ENCODE measurements at regions not wholly inside any gene's neighbourhood (a gene's known extent, or its start where the extent isn't known, plus 50 kb on each side); places are given as distances from the start of the nearest gene placed in this dataset.

DNA sequence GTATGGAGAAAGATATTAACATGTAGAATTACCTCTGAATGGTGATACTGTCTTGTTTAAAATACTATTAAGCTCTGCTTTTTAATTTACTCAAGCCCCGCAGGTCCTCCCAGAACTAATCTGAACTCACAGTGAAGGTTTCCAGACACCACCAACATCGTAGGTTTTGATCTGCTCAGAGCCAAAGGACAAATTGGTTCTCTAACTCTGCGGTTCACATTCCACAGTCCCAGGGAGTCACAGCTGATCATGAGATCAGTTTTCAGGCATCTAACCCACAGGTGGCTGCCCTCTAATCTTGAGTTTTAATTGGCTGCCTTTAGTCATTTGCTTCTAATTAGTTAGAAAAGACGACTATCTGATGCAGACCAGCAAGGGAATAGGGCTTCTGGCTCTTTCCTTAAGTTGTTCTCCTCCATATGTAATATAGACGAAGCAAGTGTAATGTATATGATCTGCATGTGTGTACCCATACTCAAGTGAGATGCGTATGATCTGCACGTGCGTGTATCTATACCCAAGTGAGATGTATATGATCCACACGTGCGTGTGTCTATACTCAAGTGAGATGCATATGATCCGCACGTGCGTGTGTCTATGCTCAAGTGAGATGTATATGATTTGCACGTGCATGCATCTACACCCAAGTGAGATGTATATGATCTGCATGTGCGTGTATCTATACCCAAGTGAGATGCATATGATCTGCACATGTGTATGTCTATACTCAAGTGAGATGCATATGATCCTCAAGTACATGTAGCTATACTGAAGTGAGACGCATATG is 331.5 kb upstream of the NPVF start:
- DNase-seq = no peak

DNA sequence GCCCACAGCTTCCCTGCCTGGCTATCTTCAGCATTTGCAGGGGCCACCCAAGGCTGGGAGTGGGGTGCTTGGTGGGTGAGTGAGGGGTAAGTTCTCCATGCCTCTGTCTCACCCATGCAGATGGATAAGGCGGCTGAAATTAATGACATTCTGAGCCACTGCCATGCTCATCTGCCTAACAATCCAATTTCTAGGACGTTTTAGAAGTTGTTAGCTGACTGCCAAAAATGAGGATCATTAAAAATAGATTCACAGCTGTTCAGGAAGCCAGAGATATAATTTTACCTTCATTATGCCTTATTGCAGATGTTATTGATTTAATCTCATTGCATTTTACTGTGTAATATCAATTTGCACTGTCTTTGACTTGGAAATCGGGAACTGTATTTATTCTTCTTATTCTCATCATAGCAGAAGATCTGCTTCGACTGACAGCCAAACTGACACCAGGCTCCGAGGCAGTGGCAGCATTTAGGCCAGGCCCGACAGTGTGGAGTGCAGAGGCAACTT is 334.4 kb upstream of the NPVF start:
- no peak for DNase-seq

GRCh38 chr7:25565002-25565401 is 336.7 kb upstream of the NPVF start:
- DNase-seq = no peak

- DNase-seq = peak; percentile 43
These were observed 337.7 kb upstream of the NPVF start for GRCh38 chr7:25565949-25566348.

DNA sequence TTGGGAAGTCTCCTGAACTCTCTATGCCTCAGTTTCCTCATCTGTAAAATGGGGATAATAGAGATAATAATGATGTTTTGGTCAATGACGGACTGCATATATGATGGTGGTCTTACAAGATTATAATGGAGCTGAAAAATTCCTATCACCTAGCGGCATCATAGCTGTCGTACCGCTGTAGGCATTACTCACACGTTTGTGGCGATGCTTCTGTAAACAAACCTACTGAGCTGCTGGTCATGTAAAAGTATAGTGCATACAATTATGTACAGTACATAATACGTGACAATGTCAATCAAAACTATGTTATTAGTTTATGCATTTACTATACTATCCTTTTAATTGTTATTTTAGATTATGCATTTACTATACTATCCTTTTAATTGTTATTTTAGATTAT is 339.1 kb upstream of the NPVF start:
- no peak for DNase-seq

- DNase-seq = no peak
These were observed 341.5 kb upstream of the NPVF start for GRCh38 chr7:25569765-25570164.

GRCh38 chr7:25572423-25572822 is 344.1 kb upstream of the NPVF start:
- no peak for DNase-seq

DNA sequence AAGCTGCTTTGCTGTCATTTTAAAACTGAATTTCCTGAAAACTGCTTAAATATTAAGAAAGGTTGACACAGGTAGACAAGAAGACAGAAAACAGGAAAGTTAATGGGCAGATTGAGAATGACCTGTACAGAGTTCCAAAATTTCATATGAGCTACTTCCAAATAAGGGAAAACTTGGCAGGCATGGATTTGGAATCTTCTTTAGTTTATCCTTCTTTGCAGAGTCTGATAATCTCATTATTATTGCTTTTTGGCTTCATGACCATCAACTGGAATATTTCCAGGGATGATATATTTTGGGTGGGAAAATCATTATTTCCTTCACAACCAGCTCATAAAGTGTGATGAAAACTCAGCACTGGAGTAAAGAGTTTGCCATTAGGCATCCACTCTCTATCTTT is 346.5 kb upstream of the NPVF start:
- no peak for DNase-seq

DNA sequence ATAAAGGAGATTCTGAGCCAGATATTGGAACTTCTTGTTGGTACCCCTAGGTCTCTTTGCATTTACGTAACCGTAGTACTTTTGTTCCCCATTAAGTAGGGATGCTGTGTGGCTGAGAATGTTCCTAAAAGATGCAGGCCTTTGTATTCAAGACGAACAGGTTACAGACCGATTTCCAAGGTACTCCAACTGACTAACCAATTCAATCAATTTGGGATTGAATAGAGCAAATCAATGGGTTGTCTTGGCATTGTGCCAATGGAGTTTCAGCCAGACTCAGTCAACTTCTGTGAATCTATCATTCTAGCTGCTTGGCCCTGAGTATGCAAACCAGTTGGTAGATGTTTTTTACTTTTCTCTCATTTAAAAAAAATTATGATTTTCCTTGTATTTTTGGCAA is 347.3 kb upstream of the NPVF start:
- DNase-seq = no peak

- DNase-seq = no peak
These were observed 350.9 kb upstream of the NPVF start for GRCh38 chr7:25578991-25579777.

DNA sequence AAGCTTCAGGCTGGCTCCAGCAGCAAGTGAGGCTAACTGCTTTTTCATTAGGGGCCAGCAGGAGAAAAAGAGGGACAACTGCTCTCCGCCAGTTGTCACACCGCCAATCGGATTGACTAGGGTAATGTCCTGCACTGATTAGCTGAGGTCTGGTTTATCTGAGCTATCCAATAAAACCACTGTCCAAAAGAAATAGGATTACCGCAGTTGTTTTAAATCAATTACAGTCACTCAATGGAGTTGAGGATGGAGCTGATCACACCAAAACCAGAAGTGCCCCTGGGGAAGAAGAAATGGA is 351.4 kb upstream of the NPVF start:
- DNase-seq = no peak

DNA sequence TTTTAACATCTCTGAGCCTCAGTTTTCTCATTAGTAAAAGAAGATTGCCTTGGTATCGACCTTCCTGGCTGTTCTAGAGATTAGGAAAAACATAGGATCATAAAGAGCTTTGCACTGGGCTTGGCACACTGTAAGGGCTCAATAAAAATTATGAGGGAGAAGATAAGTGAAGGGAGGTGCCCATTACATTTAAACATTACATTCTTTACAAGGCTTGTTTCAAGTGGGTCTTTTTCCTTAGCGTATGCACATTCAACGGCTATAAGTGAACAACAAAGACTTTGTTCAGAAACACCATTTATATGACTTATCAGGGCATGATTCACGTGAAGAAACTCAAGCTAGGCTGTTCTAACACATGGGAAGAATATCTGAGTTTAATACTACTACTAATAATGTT is 351.9 kb upstream of the NPVF start:
- DNase-seq = no peak

- no peak for DNase-seq
These were observed 355.3 kb upstream of the NPVF start for GRCh38 chr7:25583621-25584020.

DNA sequence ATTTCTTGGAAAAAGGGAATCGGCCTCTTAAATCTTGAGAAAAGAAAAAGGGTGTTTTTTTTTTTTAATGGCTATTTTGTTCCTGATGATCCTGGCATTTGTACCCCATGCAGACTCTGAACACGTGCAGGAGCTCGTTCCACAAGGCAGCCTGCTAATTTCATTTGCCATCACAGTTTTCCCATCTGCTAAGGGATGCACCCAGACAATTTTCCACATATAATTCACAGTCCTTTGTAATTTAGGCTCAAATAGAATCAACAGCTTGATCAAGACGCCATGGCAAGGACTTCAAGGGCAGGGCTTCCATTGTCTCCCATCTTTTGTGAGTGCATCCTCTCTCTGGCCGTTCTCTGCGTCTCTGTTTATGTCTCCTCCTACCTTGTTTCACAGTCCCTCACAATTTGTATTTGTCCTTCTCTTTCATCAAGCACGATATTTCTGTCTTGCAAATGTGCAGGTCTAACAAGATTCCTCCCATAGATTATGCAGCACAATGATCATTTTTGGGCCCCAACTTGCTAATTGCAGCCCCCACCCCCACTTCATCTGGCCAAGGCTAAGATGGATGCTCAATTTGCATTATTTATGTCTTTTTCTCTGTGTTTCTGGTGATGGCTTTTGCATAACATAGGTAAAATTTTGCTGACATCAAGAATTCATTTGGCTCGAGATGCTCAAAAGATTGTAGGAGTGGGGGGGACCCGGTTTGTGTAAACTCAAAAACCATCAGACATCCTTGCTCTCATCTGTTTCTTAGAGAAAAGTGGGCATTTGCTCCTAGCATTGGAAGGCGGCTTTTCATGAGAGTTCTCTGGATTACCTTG is 356.0 kb upstream of the NPVF start:
- DNase-seq = no peak

- DNase-seq = no peak
These were observed 358.2 kb upstream of the NPVF start for GRCh38 chr7:25586513-25586912.

GRCh38 chr7:25594122-25594521 is 365.8 kb upstream of the NPVF start:
- DNase-seq = no peak

GRCh38 chr7:25594728-25595127 is 366.4 kb upstream of the NPVF start:
- no peak for DNase-seq

DNA sequence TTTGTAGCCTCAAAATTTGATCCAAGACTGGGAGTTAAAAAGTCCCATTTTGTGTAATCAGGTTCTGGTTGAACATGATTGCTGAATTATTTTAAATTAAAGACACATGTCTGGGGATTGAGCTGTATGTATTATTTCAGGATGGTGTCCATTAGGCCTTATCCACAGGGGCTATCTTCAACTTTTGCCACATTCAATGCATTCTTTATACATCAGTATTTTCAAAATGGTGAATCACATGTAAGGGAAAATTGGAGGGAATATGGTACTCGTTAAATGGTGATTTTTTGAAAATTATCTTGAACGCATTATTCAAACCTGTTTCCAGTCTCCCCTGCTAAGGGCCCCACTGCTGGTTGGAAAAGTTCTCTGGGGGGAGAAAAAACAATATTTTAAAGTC is 367.7 kb upstream of the NPVF start:
- DNase-seq = no peak

- no peak for DNase-seq
These were observed 368.2 kb upstream of the NPVF start for GRCh38 chr7:25596443-25596842.

GRCh38 chr7:25597946-25598345 is 369.7 kb upstream of the NPVF start:
- no peak for DNase-seq

- DNase-seq = no peak
These were observed 370.5 kb upstream of the NPVF start for GRCh38 chr7:25598765-25599164.

- no peak for DNase-seq
These were observed 372.1 kb upstream of the NPVF start for GRCh38 chr7:25600262-25600920.
